KMS-11 (cell line): ENCODE measurements at regions not wholly inside any gene's neighbourhood (a gene's known extent, or its start where the extent isn't known, plus 50 kb on each side); places are given as distances from the start of the nearest gene placed in this dataset.

Experiments used
- H2AFZ ChIP-seq: fragments of 200-600 bp; sonication (generic); 2 replicates; pipeline ENCODE4 v1.6.1; 2016; ENCODE audit warnings: antibody characterized with exemption, mixed run types, low read depth
- H3K27ac ChIP-seq: fragments of 200-600 bp; sonication (generic); 2 replicates; pipeline ENCODE4 v1.6.1; 2016; ENCODE audit warnings: mild to moderate bottlenecking, mixed run types
- H3K27me3 ChIP-seq: fragments of 200-600 bp; sonication (generic); 2 replicates; pipeline ENCODE4 v1.6.1; 2017; ENCODE audit warnings: mild to moderate bottlenecking, low read depth, mixed run types, moderate library complexity; ENCODE audit not compliant: insufficient read depth
- H3K36me3 ChIP-seq: fragments of 200-600 bp; sonication (generic); 2 replicates; pipeline ENCODE4 v1.6.1; 2017; ENCODE audit warnings: mild to moderate bottlenecking, mixed run types; ENCODE audit not compliant: insufficient read depth
- H3K4me1 ChIP-seq: fragments of 200-600 bp; sonication (generic); 2 replicates; pipeline ENCODE4 v1.6.1; 2016; ENCODE audit warnings: mild to moderate bottlenecking, low read depth, mixed run types; ENCODE audit not compliant: poor library complexity, severe bottlenecking
- H3K4me2 ChIP-seq: fragments of 200-600 bp; sonication (generic); 2 replicates; pipeline ENCODE4 v1.7.0; 2016; ENCODE audit warnings: mild to moderate bottlenecking, mixed run types
- H3K4me3 ChIP-seq: fragments of 200-600 bp; sonication (generic); IDR thresholded peaks from 2 replicates; pipeline ENCODE4 v1.6.1; 2017; ENCODE audit warnings: low read depth, low read length, mixed read lengths; ENCODE audit not compliant: insufficient read depth
- H3K79me2 ChIP-seq: fragments of 200-600 bp; sonication (generic); 2 replicates; pipeline ENCODE4 v1.6.1; 2016; ENCODE audit warnings: low read depth, mixed run types; ENCODE audit not compliant: insufficient read depth
- H3K9ac ChIP-seq: fragments of 200-600 bp; sonication (generic); 2 replicates; pipeline ENCODE4 v1.6.1; 2016; ENCODE audit warnings: mild to moderate bottlenecking, mixed run types
- H4K20me1 ChIP-seq: fragments of 200-600 bp; sonication (generic); 2 replicates; pipeline ENCODE4 v1.6.1; 2016; ENCODE audit warnings: mild to moderate bottlenecking, mixed run types; ENCODE audit not compliant: insufficient read depth
- CTCF ChIP-seq: fragments of 200-600 bp; sonication (generic); conservative IDR thresholded peaks from 2 replicates; pipeline ENCODE4 v1.6.1; 2017; ENCODE audit warnings: low read depth, mild to moderate bottlenecking, antibody characterized with exemption, low read length, moderate library complexity, mixed read lengths

DNA sequence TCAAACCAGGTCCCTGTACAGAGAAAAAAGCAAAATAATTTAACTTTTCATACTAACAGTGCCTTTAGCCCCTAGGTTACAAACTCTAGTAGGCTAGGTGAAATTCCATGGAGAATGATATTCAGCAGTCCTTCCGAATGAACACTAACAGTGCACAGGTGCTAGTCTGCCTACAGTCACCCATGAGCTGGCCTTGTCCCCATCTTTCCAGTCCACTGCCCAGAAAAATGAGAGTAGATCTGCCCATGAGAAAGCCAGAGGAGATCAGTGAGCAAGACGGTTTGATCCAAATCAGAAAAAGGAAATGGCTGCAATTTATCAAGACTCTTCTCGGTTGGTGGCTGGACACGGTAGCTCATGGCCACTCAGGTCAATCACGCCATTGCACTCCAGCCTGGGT lies 524.9 kb downstream of the FGF9 start:
- H3K4me2 ChIP-seq, result no peak overlapping the region
- no peak for TF ChIP-seq CTCF
- no peak overlapping the region for H2AFZ ChIP-seq
- no peak overlapping the region for H3K9ac ChIP-seq
- H3K4me3 ChIP-seq, result no peak overlapping the region
- H4K20me1 ChIP-seq, result no peaks in the 10 kb centered on the region
- no peak overlapping the region for H3K27ac ChIP-seq
- H3K4me1 ChIP-seq, result no peaks in the 10 kb centered on the region
- no peaks in the 10 kb centered on the region for H3K79me2 ChIP-seq
- no peaks in the 10 kb centered on the region for H3K27me3 ChIP-seq
- H3K36me3 ChIP-seq, result no peaks in the 10 kb centered on the region

GRCh38 chr13:22196777-22197176 lies 525.9 kb downstream of the FGF9 start:
- Histone ChIP-seq H3K27me3 (no peaks in the 10 kb centered on the region), H3K4me3 (no peak overlapping the region), H3K27ac (no peak overlapping the region), H3K4me2 (no peak overlapping the region), H4K20me1 (no peaks in the 10 kb centered on the region), H3K4me1 (no peaks in the 10 kb centered on the region), H2AFZ (no peak overlapping the region), H3K36me3 (no peaks in the 10 kb centered on the region), H3K9ac (no peak overlapping the region), H3K79me2 (no peaks in the 10 kb centered on the region)
- no peak for TF ChIP-seq CTCF

GRCh38 chr13:22198001-22198400 lies 527.1 kb downstream of the FGF9 start:
- Histone ChIP-seq H4K20me1 (no peaks in the 10 kb centered on the region), H3K9ac (no peak overlapping the region), H3K79me2 (no peaks in the 10 kb centered on the region), H3K36me3 (no peaks in the 10 kb centered on the region), H3K27me3 (no peaks in the 10 kb centered on the region), H3K4me1 (no peaks in the 10 kb centered on the region), H2AFZ (no peak overlapping the region), H3K4me3 (no peak overlapping the region), H3K4me2 (no peak overlapping the region), H3K27ac (no peak overlapping the region)
- TF ChIP-seq CTCF, result no peak

DNA sequence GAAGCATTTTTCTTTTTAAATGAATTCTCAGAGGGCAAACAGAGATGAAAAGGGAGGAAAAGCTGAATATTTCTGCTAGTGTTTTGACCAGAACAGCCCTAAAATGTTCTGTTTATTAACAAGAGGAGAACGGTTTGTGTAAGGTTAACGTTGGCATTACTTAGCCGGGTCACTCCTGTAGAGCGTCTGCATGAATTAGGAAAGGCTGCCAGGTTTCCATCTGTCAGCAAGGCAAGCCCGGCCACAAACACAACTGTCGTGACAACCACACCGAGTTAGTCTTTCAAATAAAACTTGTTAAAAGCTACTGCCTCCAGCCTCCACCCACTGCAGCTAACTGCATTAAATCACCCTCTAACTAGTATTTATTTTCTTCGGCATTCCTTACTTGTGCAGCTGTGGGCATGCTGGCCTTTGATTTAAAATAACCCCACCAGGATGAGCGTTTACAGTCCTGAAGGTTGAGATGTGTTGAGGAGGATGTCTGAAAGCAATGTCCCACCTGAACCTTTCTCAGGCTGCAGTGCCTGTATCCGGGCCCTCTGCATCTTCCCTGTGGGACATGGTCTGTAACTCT lies 527.9 kb downstream of the FGF9 start:
- H2AFZ ChIP-seq, result no peak overlapping the region
- H3K27ac ChIP-seq, result no peak overlapping the region
- no peaks in the 10 kb centered on the region for H4K20me1 ChIP-seq
- no peaks in the 10 kb centered on the region for H3K27me3 ChIP-seq
- no peak overlapping the region for H3K4me3 ChIP-seq
- no peak for TF ChIP-seq CTCF
- H3K9ac ChIP-seq, result no peak overlapping the region
- no peaks in the 10 kb centered on the region for H3K36me3 ChIP-seq
- no peak overlapping the region for H3K4me2 ChIP-seq
- no peaks in the 10 kb centered on the region for H3K79me2 ChIP-seq
- H3K4me1 ChIP-seq, result no peaks in the 10 kb centered on the region

- Histone ChIP-seq H2AFZ (no peak overlapping the region), H3K27me3 (no peaks in the 10 kb centered on the region)
- TF ChIP-seq CTCF, result no peak
Measured at GRCh38 chr13:22200440-22200839, 529.6 kb downstream of the FGF9 start.

More at GRCh38 chr13:22200440-22200839, 529.6 kb downstream of the FGF9 start:
- Histone ChIP-seq H3K4me3 (no peak overlapping the region), H3K79me2 (no peaks in the 10 kb centered on the region), H3K4me2 (no peak overlapping the region), H3K4me1 (no peaks in the 10 kb centered on the region), H3K27ac (no peak overlapping the region), H3K9ac (no peak overlapping the region), H4K20me1 (no peaks in the 10 kb centered on the region), H3K36me3 (no peaks in the 10 kb centered on the region)
